HG02970 (cell line): ENCODE measurements at regions not wholly inside any gene's neighbourhood (a gene's known extent, or its start where the extent isn't known, plus 50 kb on each side); places are given as distances from the start of the nearest gene placed in this dataset.

Experiments
- ATAC-seq: cut with Tn5 transposase; IDR thresholded peaks from one replicate; pipeline ENCODE4 v1.9.1; 2021; ENCODE audit warnings: mild to moderate bottlenecking, moderate library complexity, moderate number of reproducible peaks; ENCODE audit not compliant: unreplicated experiment, low FRiP score

GRCh38 chr11:116698080-116698479 is 74.7 kb downstream of the BUD13 start:
- no peak for ATAC-seq

- ATAC-seq = no peak
Observed at GRCh38 chr11:116697639-116698038, 75.1 kb downstream of the BUD13 start.

- no peak for ATAC-seq
Observed at GRCh38 chr11:116697011-116697410, 75.8 kb downstream of the BUD13 start.

DNA sequence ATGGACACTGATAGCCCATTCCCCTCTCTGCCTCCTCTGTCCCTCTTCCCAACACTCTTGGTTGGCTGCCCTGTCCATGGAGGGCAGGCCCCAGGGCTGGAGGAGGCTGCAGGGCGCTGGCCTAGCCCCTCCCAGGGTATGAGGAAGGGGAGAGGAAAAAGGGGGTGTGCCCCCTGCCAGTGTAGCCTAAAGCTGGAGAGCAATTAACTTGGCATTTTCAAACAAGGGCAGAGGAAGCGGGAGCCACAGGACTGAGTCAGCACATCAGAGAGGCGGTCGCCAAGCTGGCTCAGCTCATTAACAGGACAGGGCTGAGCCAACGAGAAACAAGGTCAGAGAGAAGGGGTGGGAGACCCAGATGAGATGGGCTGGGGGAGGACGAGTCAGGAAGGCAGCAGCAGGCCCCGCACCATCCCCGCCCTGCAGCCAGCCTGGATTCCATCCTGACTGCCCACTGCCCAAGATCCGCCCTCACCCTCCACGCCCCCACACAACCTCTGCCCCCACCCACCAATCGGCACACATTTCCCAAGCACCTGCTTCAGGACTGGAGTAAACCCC is 76.3 kb downstream of the BUD13 start:
- ATAC-seq = no peak

DNA sequence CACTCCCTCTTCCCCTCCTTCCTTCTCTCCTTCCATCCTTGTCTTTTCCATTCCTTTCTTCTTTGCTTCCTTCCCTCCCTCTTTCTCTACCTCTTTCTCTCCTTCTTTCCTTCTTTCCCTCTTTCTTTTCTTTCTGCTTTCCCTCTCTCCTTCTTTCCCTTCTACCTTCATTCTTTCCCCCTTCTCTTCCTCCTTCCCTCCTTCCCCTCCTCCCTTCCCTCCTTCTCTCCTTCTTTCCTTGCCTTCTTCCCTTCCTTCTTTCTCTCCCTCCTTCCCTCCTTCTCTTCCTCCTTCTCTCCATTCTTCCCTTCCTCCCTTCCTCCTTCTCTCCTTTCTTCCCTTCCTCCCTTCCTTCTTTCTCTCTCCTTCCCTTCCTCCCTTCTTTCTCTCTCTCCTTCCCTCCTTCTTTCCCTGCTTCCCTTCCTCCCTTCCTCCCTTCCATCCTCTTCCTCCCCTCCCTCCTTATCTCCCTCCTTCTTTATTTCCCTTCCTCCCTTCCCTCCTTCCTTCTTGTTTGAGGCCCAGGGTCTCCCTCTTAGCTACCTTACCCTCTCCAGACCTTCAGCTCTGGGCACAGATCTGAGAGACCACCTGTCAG is 77.0 kb downstream of the BUD13 start:
- no peak for ATAC-seq

DNA sequence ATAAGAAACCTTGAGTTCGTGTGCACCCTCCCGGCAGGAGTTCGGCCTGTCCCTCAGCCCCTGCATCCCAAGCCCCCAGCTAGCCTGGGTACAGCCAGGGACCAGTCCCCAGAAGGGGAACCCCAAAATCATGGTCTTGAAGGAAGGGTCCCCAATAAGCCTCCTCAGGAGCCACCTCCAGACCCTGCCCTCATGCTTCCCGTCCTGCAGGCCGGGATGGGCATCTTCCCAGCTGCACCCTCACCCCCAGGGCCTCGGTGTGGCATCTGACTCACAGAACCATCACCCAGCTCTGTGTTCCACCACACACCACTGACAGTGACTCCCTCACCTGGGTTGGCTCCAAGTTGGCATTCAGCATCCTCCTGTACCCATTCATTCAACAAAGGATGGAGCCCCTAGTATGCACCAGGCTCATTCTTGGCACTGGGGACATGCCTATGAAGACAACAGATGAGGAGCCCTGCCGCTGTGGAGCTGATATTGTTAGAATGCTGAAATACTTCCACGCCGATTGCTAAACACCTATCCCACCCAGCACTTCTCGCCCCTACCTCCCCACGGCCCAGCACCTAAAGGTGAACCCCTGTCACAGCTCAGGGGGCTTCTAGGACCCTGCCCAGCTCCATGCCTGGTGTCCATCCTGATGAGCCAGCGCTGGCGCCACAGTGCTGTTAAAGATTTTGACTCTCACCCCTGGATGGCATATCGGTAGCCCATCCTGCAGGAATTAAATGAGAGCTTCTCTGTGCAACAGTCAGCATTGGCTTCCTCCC is 77.8 kb downstream of the BUD13 start:
- ATAC-seq = no peak

DNA sequence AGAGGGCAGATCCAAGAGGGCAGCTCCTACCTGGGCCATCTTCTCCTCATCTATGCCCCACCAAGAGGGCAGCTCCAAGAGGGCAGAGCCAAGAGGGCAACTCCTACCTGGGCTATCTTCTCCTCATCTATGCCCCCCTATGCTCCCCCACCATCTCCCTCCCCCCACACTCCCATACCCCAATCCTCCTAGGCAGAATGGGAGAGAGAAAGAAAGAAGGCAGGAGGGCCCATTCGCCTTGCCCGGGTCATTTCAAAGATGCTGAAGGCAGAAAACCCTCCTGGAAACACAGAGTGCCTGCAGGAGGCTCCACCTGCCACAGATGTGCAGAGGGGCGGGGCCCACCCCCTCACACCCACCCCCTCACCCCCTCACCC is 78.5 kb downstream of the BUD13 start:
- no peak for ATAC-seq

- no peak for ATAC-seq
Observed at GRCh38 chr11:116693593-116694348, 79.0 kb downstream of the BUD13 start.

- ATAC-seq = no peak
Observed at GRCh38 chr11:116693102-116693570, 79.7 kb downstream of the BUD13 start.

DNA sequence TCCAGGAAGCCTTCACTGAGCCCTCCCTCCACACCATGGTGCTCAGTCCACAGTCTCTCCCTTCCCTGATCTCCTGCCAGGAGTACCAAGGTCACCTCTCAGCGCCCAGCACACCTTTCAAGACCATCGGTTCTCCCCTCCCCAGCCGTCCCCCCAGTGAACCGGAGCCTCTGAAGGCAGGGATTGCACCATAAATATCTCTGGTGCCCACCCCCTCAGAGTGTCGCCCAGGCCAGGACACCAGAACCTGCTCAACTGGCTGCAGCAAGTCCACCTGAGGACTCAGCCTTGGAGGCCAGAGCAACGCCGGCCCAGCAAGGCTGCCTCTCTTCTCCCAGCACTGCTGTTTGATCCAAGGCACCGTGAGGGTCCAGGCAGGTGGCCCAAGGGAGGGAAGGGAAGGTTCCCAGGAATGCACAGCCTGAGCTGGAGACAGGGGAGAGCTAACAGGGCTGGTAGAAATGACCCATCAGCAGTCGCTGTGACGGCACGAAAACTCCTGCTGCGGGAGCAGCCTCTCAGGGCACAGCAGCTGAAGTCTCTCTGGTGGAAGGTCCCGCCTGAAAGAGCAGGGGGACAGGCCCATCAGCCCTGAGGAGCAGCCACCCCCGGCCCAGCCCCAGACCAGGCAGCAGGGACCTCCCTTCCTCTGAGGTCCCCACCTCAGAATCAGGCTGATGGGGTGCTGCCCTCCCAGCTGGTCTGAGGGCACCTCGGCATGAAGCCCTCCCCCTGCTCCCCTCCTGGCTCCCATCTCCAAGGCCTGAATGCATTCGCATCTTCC is 80.3 kb downstream of the BUD13 start:
- no peak for ATAC-seq

DNA sequence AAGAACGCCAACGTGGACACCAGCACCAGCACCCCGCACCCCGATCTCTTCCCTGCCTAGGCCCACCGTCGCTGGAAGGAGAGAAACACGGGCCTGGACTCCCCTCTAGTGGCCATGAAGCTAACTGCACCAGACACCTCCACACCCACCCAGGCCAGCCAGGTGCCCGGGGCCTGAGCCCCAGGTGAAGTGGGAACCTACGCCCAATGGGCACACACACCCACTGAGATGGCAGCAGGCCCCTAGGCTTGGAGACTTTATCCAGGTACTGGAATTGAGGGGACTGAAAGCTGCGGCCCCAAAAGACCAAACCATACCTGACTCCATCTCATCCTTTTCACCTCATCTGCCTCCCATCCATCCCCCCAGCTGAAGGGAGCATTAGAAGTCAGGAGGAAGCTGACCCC is 81.0 kb downstream of the BUD13 start:
- ATAC-seq = no peak

DNA sequence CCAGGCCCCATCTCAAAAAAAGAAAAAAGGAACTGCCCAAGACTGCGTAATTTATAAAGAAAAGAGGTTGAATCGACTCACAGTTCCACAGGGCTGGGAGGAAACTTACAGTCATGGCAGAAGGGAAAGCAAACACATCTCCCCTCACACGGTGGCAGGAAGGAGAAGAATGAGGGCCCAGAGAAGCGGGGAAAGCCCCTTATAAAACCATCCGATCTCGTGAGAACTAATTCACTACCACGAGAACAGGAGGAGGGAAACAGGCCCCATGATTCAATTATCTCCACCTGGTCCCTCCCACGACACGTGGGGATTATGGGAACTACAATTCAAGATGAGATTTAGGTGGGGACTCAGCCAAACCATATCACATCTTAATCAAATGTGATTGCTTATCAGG is 82.2 kb downstream of the BUD13 start:
- no peak for ATAC-seq

DNA sequence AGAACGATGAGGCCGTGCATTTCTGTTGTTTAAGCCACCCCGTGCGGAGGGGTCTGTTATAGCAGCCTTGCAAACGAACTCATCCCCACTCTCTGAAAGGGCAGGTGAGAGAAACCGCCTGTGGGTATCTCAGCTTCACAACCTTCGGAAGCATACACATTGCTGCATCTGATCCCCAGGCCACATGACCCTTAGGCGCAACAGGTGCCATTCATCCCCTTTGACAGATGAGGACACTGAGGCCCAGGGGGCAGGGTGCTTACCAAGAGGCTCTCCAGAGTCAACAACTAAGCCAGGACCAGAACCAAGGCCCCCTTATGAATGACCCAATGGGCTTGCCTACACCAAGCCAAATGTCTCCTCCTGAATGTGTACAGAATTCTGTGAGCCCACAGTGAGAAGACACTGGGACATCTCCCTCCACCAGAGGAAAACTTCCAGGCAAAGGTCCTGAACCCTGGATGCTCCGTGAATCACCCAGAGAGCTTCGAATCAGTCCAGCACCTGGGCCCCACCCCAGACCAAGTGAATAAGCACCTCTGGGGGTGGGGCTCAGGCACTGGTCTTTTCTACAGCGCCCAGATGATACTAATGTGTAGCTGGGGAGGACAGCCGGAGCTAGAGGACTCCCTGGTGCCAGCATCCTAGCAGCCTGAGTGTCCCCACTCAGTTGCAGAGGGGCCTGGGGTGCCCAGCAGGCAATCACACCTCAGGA is 83.2 kb downstream of the BUD13 start:
- no peak for ATAC-seq

DNA sequence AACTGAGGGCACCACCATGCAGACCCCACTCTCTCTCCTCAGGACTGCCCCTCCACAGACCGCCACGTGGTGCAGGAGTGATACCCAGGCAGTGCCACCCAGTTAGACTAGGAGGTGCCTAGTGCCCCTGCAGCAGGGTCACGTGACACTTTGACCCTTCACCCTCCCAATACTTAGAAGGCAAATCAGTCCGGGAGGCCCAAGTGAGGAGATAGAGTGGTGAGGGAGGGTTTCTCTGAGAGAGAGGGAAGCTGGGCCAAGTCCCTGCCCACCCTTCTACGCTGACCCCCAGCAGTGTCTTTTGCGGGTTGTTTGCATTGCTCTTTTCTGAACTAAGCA is 84.6 kb downstream of the BUD13 start:
- no peak for ATAC-seq

GRCh38 chr11:116687458-116688201 is 85.2 kb downstream of the BUD13 start:
- no peak for ATAC-seq

DNA sequence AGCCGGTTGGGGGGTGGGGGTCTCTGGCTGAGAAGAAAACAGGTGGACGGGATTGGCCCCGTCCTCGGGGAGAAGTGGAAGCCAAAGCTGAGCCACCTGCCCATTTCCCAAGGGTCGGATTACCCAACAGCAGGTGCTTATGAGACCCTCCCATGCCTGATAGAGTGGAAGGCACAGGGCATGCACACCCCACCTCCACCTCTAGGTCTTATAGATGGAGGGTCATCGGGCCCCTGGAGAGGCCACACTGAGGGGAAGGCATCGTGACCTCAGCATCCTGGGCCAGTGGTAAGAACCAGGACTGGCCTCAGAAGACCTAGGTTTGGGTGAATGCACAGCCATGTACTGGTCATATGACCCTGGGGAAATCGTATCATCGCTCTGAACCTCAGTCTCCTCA is 85.9 kb downstream of the BUD13 start:
- ATAC-seq = no peak

GRCh38 chr11:116683982-116684381 is 88.8 kb downstream of the BUD13 start:
- no peak for ATAC-seq

DNA sequence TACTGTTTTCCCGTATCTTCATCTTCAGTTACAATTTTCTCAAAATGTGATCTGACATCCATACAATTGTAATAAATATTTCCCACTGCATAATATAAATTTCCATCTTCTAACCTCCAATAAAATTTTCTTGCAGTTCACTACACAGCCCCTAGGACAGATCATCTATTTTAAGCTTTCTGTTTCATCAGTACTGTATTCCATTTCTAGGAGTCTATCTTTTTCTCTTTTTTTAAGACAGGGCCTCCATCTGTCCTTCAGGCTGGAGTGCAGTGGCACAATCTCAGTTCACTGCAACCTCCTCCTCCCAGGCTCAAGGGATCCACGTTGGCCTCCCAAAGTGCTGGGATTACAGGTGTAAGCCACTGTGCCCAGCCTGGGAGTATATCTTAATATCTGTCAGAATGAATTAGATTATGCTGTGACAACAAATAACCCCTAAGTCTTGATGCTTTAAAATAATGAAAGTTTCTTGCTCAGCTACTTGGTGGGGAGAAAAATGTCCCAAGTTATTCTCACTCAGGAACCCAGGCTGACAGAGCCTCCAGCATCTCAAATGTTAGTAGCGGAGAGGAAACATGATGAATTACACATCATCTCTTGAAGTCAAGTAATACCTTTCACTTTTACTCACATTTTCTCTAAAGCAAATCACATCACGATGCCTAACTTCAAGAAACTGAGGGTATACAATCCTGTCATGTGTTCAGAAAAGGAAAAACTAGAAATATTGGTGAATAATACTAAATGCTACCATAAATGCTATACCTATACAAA is 92.2 kb downstream of the BUD13 start:
- no peak for ATAC-seq
